Gastrocnemius medialis (tissue), 4 donors: ENCODE measurements at regions not wholly inside any gene's neighbourhood (a gene's known extent, or its start where the extent isn't known, plus 50 kb on each side); places are given as distances from the start of the nearest gene placed in this dataset.

ENCODE experiments used
- POLR2A ChIP-seq, 2 donors: fragments of 450-650 bp; IDR thresholded peaks; one replicate each; pipeline ENCODE4 v1.6.1; 2017; ENCODE audit warnings: antibody characterized with exemption in 2 of 2, mild to moderate bottlenecking in 2 of 2, moderate library complexity in 2 of 2
- TF ChIP-seq, protein P1 (sequence below), 5 experiments: fragments of 450-650 bp in 3 of 5; fragments of 200-600 bp in 2 of 5; sonication (generic) in 2 of 5; IDR thresholded peaks in 4 of 5; conservative IDR thresholded peaks in 1 of 5; 1 replicate in 4 of 5; 2 replicates in 1 of 5; pipeline ENCODE4 v1.5.1; 2016 to 2019; ENCODE audit warnings: antibody characterized with exemption in 5 of 5, mild to moderate bottlenecking in 3 of 5, moderate library complexity in 3 of 5

DNA sequence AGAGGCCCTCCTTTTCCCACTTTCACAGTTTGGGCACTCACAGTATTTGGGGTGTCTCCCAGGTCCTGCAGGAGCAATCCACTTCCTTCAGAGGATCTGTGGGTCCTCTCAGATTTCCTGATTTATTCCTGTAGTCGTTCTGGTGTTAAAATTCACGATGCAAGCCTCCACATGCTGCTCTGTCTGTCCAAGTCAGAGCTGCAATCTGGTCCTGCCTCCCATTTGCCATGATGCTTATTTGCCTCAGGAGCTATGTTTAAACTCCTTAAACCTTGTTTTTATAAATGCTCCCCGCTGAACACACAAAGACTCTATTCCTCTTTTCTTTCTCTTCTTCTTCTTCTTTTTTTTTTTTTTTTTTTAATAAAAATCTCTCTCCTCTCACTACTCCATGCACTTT lies 558.7 kb upstream of the NECTIN3 start:
- TF ChIP-seq, protein P1, sequence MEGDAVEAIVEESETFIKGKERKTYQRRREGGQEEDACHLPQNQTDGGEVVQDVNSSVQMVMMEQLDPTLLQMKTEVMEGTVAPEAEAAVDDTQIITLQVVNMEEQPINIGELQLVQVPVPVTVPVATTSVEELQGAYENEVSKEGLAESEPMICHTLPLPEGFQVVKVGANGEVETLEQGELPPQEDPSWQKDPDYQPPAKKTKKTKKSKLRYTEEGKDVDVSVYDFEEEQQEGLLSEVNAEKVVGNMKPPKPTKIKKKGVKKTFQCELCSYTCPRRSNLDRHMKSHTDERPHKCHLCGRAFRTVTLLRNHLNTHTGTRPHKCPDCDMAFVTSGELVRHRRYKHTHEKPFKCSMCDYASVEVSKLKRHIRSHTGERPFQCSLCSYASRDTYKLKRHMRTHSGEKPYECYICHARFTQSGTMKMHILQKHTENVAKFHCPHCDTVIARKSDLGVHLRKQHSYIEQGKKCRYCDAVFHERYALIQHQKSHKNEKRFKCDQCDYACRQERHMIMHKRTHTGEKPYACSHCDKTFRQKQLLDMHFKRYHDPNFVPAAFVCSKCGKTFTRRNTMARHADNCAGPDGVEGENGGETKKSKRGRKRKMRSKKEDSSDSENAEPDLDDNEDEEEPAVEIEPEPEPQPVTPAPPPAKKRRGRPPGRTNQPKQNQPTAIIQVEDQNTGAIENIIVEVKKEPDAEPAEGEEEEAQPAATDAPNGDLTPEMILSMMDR (IDR thresholded peaks at IDR 0.05 in 4 of 5, conservative IDR thresholded peaks at IDR 0.05 in 1 of 5), result no peak
- TF ChIP-seq POLR2A (IDR thresholded peaks at IDR 0.05), result no peak
